Adrenal gland (tissue), 5 donors: ENCODE measurements at regions not wholly inside any gene's neighbourhood (a gene's known extent, or its start where the extent isn't known, plus 50 kb on each side); places are given as distances from the start of the nearest gene placed in this dataset.

Source experiments
- CTCF ChIP-seq, 6 experiments: fragments of 450-650 bp in 4 of 6; fragments of 200-600 bp in 2 of 6; sonication (generic) in 1 of 6; IDR thresholded peaks; 1 replicate in 5 of 6; 2 replicates in 1 of 6; pipeline versions ENCODE4 v1.5.1 to v1.8.0; 2016 to 2021; ENCODE audit warnings: antibody characterized with exemption in 6 of 6, mild to moderate bottlenecking in 2 of 6, moderate library complexity in 1 of 6
- POLR2A ChIP-seq, 2 donors: fragments of 450-650 bp; IDR thresholded peaks; one replicate each; pipeline ENCODE4 v1.6.1; 2017; ENCODE audit warnings: antibody characterized with exemption in 2 of 2, mild to moderate bottlenecking in 2 of 2, moderate library complexity in 1 of 2
- donor health status: DM: no; HTN: no; CAD: no.

- TF ChIP-seq CTCF (IDR thresholded peaks at IDR 0.05) = peak in 1 of 6 experiments; percentile 14
- no peak for TF ChIP-seq POLR2A (IDR thresholded peaks at IDR 0.05)
Measured at GRCh38 chr2:78431241-78431640, 594.3 kb upstream of the REG3G start.
